Lower leg skin (tissue), 3 donors: ENCODE measurements at regions not wholly inside any gene's neighbourhood (a gene's known extent, or its start where the extent isn't known, plus 50 kb on each side); places are given as distances from the start of the nearest gene placed in this dataset.

ENCODE experiments used
- POLR2A ChIP-seq, 2 donors: fragments of 450-650 bp; IDR thresholded peaks; one replicate each; pipeline ENCODE4 v1.6.1; 2016 to 2017; ENCODE audit warnings: antibody characterized with exemption in 2 of 2, mild to moderate bottlenecking in 1 of 2, moderate library complexity in 1 of 2
- TF ChIP-seq, protein P1 (sequence below), 3 donors: fragments of 450-650 bp; IDR thresholded peaks; one replicate each; pipeline ENCODE4 v1.5.1; 2016; ENCODE audit warnings: antibody characterized with exemption in 3 of 3, mild to moderate bottlenecking in 3 of 3, moderate library complexity in 2 of 3

DNA sequence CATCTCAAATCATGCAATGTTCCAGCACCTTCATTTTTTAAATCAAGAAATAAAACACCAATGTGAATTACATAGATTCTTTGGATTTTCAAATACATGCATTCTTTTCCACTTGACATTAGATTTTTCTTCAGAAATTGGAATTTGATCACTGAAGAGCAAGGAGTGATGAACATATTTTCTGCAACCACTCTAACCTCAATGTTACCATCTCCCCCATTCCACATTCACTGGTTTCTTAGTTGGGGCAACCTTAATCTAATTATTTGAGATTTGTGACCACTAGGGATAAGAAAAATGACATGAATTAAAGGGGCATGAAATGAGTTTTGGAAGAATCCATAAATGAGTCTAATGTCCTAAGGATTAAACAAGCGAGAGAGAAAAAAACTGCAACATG lies 168.7 kb upstream of the NR5A2 start:
- TF ChIP-seq, protein P1, sequence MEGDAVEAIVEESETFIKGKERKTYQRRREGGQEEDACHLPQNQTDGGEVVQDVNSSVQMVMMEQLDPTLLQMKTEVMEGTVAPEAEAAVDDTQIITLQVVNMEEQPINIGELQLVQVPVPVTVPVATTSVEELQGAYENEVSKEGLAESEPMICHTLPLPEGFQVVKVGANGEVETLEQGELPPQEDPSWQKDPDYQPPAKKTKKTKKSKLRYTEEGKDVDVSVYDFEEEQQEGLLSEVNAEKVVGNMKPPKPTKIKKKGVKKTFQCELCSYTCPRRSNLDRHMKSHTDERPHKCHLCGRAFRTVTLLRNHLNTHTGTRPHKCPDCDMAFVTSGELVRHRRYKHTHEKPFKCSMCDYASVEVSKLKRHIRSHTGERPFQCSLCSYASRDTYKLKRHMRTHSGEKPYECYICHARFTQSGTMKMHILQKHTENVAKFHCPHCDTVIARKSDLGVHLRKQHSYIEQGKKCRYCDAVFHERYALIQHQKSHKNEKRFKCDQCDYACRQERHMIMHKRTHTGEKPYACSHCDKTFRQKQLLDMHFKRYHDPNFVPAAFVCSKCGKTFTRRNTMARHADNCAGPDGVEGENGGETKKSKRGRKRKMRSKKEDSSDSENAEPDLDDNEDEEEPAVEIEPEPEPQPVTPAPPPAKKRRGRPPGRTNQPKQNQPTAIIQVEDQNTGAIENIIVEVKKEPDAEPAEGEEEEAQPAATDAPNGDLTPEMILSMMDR (IDR thresholded peaks at IDR 0.05) = no peak
- TF ChIP-seq POLR2A (IDR thresholded peaks at IDR 0.05) = no peak
